ENCODE measurements at regions not wholly inside any gene's neighbourhood (a gene's known extent, or its start where the extent isn't known, plus 50 kb on each side); places are given as distances from the start of the nearest gene placed in this dataset.

GRCh38 chr16:77624085-77624484 lies 98.2 kb upstream of the NUDT7 start:
- TF ChIP-seq POLR2AphosphoS5 (IDR thresholded peaks at IDR 0.05) (no peak), CTCF (IDR thresholded peaks at IDR 0.05) (no peak), POLR2A (IDR thresholded peaks at IDR 0.05) (no peak)

All from stomach (tissue), 4 donors.